HG03354 (cell line): ENCODE measurements at regions not wholly inside any gene's neighbourhood (a gene's known extent, or its start where the extent isn't known, plus 50 kb on each side); places are given as distances from the start of the nearest gene placed in this dataset.
"Not testable (repeated sequence)": the region's sequence is repeated elsewhere in the genome, so short reads cannot be mapped to it uniquely, and the experiment has no call there.

Source experiments
- ATAC-seq: cut with Tn5 transposase; IDR thresholded peaks from one replicate; pipeline ENCODE4 v1.9.1; 2021; ENCODE audit warnings: mild to moderate bottlenecking; ENCODE audit not compliant: unreplicated experiment, poor library complexity, severe bottlenecking

GRCh38 chr4:81712714-81713113, 241.0 kb upstream of the RASGEF1B start:
- no peak for ATAC-seq

- ATAC-seq = no peak
Observed at GRCh38 chr4:81704461-81704860, 232.8 kb upstream of the RASGEF1B start.

GRCh38 chr4:81700189-81700588, 228.5 kb upstream of the RASGEF1B start:
- no peak for ATAC-seq

DNA sequence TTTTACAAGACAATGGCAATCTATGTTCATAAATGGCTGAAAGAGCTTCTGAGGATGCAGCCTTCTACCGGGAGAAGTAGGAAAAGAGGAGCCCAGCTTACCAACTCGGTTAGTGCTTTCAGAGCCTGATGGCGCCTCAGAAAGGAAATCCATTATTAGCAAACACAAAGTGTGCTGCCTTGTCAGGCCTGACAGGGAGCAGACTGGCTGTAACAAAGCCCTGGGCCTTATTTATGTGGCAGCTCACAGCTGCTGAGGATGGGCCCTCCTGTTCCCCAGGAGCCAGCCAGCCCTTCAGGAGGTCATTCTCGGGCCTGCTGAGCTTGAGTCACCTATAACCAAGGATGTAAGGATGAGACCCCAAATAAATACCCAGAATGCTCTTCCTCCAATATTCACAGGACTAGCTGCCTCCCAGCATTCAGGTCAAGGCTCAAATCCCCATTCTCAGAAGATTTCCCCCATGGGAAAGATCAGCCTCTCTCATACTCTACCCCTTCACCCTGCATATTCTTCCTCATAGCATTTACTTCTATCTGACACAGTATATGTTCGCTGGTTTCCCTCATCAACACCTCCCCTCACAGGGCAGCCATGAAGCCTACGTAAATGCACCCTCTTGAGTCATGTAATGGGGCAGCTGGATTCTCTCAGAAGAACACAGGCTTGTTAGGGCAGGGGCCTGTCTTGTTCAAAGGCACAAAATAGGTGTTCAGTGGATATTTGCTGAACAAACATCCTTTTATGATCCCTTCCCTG, 227.0 kb upstream of the RASGEF1B start:
- no peak for ATAC-seq

DNA sequence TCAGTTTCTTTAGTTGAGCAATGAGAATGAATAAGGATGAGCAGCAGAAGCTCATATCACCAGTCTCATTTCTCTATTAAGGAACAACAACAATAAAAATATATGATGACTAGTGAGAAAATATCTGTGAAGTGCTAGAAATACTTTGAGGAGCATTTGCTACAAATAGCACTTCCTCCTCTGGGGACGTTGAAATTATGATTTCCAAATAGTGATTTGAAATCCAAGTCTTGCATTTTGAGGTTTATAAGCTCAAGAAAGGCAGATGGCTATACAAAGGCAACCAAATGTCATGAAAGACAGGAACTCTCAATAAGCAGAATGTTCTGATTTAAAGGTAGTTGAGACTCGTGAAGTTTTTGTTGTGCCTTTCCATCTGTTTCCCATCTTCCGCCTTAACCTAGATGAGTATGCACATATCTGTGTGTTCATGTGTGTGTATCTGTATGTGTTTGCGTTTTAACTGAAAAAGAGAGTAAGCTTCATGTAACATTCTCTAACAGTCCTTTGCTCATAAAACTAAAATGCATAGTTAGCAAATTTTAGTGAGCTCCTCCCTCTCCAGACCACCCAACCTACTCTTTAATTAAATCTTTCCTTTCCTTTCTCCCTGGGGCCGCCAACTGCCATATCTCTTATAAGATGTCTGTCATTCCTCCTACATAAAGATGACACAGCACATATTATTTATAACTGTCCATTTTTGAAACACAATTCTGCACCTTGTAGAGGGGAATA, 222.6 kb upstream of the RASGEF1B start:
- no peak for ATAC-seq

DNA sequence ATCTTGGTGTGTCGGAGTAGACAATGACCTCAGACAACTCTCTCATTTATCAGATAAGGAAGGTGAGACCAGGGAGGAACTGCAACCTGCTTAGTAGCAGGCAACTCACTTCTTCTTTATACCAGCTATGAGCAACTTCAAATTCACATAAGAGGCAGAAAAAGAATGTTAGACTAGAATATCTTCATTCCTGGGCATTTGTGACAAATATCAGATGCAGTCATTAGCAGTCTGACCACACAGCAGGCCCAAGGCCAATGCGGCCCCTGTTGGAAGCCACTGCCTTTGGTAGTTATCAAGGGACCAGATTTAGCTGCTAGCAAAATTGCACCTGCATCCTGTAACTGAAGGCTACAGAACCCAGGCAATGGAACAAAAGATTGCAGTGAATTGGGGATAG, 219.2 kb upstream of the RASGEF1B start:
- ATAC-seq = no peak

DNA sequence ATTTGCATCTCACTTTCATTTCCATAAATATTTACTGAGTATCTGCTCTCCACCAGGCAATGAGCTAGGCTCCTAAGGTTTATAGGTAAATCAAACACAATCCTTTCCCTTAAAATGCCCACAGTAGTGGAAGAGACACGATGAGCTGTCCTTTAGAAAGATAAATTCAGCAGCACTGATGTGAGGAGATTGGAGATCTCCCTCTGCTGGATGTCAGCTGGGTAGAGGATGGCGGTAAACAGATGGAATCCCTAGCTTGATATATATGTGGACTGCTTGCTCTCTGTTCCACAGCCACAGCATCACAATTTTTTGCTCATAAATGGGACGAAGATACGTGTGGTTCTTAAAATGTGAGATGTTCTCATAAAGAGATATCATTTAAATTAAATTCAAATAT, 216.4 kb upstream of the RASGEF1B start:
- no peak for ATAC-seq

DNA sequence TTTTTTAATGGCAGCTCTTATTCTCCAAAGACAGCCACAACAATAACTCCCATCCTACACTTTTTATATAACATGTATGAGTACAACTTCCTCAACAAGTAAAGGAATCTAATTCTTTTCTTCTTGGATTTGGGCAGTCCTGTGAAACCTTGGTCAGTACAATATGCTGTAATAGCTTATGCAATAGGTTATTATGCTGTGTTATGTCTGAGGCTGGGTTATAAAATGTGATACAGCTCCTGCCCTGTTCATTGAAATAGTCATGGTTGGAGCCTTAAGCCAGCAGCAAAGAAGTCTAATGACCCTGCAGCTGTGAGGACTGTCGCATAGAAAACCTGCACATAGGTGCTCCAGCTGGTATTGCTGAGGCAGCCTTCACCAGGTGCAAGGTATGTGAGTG, 215.8 kb upstream of the RASGEF1B start:
- ATAC-seq = no peak

DNA sequence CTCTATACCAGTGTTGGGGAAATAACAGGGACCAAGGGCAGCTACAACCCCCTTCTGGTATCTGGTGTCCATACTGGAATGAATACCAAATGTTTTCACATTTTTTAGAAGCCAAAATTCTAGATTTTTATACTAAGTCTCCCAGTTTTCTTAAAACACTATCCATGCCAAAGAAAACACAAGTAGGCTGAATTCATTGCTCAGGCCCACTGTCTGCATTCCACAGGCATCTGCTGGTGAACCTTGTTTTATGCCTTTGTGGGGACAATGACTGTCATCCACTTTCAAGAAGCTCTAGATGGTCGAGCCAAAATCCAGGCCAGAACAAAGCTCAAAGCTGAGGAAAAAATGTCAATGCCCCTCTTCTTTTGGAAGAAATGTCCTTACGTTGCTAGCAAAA, 213.4 kb upstream of the RASGEF1B start:
- no peak for ATAC-seq

GRCh38 chr4:81684352-81684751, 212.6 kb upstream of the RASGEF1B start:
- no peak for ATAC-seq

DNA sequence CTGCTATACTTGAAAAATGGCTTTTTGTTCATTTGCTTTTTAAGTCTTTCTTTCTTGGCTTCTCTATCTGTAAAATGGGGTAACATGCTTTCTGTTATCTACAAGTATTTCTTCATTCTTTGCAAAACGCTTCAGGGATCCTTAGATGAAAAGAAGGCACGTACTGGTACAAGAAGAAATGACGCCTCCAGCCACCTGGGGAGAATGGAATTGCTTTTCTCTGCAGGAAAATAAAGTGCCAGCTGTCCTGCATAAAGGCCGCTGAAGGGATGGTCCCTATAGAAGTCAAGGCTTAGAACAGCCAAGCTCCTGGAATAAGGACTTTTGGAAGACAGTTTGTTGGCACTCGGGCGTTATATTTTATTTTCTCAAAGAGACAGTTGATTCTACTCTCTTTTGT, 210.8 kb upstream of the RASGEF1B start:
- no peak for ATAC-seq

- ATAC-seq = no peak
Observed at GRCh38 chr4:81679315-81679714, 207.6 kb upstream of the RASGEF1B start.

GRCh38 chr4:81678801-81679200, 207.1 kb upstream of the RASGEF1B start:
- ATAC-seq = no peak

DNA sequence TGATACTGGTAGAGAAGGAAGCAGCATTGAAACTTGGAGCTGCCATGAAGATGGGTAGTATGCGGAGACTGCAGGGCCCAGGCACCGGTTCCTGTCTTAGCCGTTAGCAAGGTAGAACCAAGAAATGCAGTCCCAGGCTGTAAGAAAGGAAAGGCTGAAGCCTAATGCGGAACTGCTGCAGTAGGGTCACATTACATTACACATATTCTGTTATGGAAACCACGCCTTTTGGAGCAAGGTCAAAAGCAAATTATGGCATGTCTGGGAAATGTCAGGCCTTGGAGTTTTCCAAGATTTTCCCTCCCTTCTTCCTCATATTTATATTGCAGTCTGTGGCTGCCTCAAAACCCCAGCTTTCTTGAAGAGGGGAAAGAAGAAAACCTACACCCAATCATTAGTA, 204.8 kb upstream of the RASGEF1B start:
- no peak for ATAC-seq

GRCh38 chr4:81675791-81676393, 204.2 kb upstream of the RASGEF1B start:
- no peak for ATAC-seq

- ATAC-seq = no peak
Observed at GRCh38 chr4:81673961-81674360, 202.3 kb upstream of the RASGEF1B start.

- ATAC-seq = not testable (repeated sequence)
Observed at GRCh38 chr4:81668328-81668727, 196.6 kb upstream of the RASGEF1B start.

GRCh38 chr4:81667539-81667938, 195.8 kb upstream of the RASGEF1B start:
- ATAC-seq = no peak

DNA sequence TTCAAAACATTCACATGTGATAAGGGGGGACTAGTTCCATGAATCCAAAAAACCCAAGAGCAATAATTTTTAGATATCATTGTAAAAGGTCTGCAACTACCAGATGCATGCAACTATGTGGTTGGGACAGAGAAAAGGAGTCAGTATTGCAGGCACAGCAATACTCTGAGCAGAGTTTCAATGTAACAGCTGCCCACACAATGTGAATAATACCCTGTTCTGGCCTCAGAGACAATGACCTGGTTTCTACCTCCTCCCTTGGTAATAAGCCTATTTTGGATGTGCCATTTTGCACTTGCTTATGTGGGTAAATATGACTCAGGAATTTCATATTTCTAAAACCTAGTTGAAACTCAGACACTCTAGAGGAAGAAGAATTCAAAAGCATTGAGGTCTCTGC, 194.8 kb upstream of the RASGEF1B start:
- no peak for ATAC-seq

DNA sequence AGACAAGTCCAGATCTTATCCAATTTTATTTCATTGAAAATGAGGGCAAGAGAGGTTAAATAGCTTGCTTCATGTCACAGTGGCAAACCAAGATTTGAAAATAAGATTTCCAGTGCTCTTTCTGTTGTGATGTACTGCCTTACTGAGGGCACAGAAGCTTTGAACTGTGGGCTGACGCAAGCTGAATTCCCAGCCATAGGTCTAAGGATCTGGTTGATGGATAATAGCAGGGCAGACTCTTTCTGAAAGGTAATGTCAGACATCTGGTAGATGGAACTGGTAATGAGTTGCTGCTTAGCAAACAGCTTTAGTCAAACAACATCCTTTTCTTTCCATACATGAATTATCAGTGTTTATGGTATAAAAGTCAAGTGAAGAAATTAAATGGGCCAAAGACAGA, 193.9 kb upstream of the RASGEF1B start:
- no peak for ATAC-seq

GRCh38 chr4:81665045-81665444, 193.3 kb upstream of the RASGEF1B start:
- no peak for ATAC-seq
